DND-41 (cell line): ENCODE measurements at regions not wholly inside any gene's neighbourhood (a gene's known extent, or its start where the extent isn't known, plus 50 kb on each side); places are given as distances from the start of the nearest gene placed in this dataset.

Experiments used
- ATAC-seq: fragments of 200-7000 bp; cut with Tn5 transposase; 3 replicates; pipeline ENCODE4 v1.9.1; 2021; ENCODE audit warnings: low read depth; ENCODE audit not compliant: insufficient read depth
- DNase-seq: peaks from one replicate; pipeline ENCODE4 v3.0.0-alpha.2; 2020
- H2AFZ ChIP-seq: 2 replicates; pipeline ENCODE4 v1.6.0; 2012; ENCODE audit warnings: low read depth, low read length
- H3K27ac ChIP-seq: 2 replicates; pipeline ENCODE4 v1.5.1; 2012; ENCODE audit warnings: low read length, inconsistent platforms
- H3K27me3 ChIP-seq: fragments of 200-600 bp; sonication (generic); 2 replicates; pipeline ENCODE4 v1.6.0; 2012; ENCODE audit warnings: low read length, mild to moderate bottlenecking, inconsistent platforms; ENCODE audit not compliant: insufficient read depth, poor library complexity
- H3K36me3 ChIP-seq: 2 replicates; pipeline ENCODE4 v1.5.1; 2012; ENCODE audit warnings: low read length, inconsistent platforms; ENCODE audit not compliant: insufficient read depth
- H3K4me1 ChIP-seq: 2 replicates; pipeline ENCODE4 v1.5.1; 2012; ENCODE audit warnings: mild to moderate bottlenecking, low read length; ENCODE audit not compliant: insufficient read depth
- H3K4me2 ChIP-seq: 2 replicates; pipeline ENCODE4 v1.6.0; 2012; ENCODE audit warnings: mild to moderate bottlenecking, moderate library complexity, low read length, inconsistent platforms; ENCODE audit not compliant: insufficient read depth
- H3K4me3 ChIP-seq, 2 experiments: fragments of 200-600 bp in 1 of 2; shearing (Covaris generic) in 1 of 2; 2 replicates each; pipeline ENCODE4 v1.5.1; 2012 to 2016; ENCODE audit warnings: inconsistent platforms in 2 of 2, low read length in 2 of 2, mild to moderate bottlenecking in 2 of 2, low read depth in 1 of 2, moderate library complexity in 1 of 2
- H3K79me2 ChIP-seq: 2 replicates; pipeline ENCODE4 v1.6.0; 2012; ENCODE audit warnings: low read length, inconsistent platforms; ENCODE audit not compliant: insufficient read depth
- H3K9ac ChIP-seq: 2 replicates; pipeline ENCODE4 v1.6.0; 2012; ENCODE audit warnings: low read depth, mild to moderate bottlenecking, inconsistent platforms, low read length, moderate library complexity
- H3K9me3 ChIP-seq: 2 replicates; pipeline ENCODE4 v1.5.1; 2012; ENCODE audit warnings: low read length, moderate library complexity, mild to moderate bottlenecking, inconsistent platforms; ENCODE audit not compliant: insufficient read depth, severe bottlenecking
- H4K20me1 ChIP-seq: 2 replicates; pipeline ENCODE4 v1.6.0; 2012; ENCODE audit warnings: low read length; ENCODE audit not compliant: insufficient read depth
- EZH2 ChIP-seq: IDR thresholded peaks from 3 replicates; pipeline ENCODE4 v1.6.1; 2012; ENCODE audit warnings: borderline replicate concordance, low read depth, mild to moderate bottlenecking, moderate library complexity, low read length, inconsistent platforms; ENCODE audit not compliant: severe bottlenecking
- TF ChIP-seq, protein P1 (sequence below): IDR thresholded peaks from 2 replicates; pipeline ENCODE4 v1.5.1; 2012; ENCODE audit warnings: borderline replicate concordance, low read length, moderate library complexity, mild to moderate bottlenecking; ENCODE audit not compliant: poor library complexity, severe bottlenecking; ENCODE audit errors: extremely low read depth

GRCh38 chr5:63697811-63698210 lies 264.4 kb downstream of the HTR1A start:
- Histone ChIP-seq H3K9me3 (no peaks in the 10 kb centered on the region), H3K27ac (no peak overlapping the region)

DNA sequence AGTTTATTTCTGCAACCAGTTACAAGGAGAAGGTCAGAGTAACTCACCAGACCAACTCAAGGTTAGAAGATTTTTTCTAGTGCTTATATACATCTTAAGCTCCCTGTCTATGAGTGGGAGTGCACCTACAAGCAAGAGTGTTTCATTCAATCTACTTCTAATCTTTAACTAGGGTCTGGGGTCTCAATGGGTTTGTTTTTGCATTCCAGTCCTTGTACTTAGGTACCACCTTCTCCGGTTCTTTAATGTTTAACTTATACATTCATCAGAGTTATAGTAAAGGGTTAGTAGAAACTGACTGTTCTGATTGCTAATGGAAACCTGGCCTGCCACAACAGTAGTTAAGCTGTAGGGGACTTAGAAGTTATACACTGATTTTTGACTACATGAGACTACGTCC lies 271.7 kb downstream of the HTR1A start:
- Histone ChIP-seq H3K4me3 (no peak overlapping the region), H4K20me1 (no peaks in the 10 kb centered on the region), H3K9ac (no peak overlapping the region), H3K27ac (no peak overlapping the region), H3K9me3 (no peaks in the 10 kb centered on the region), H3K79me2 (no peaks in the 10 kb centered on the region), H3K4me2 (no peak overlapping the region), H2AFZ (no peak overlapping the region), H3K4me1 (no peaks in the 10 kb centered on the region), H3K36me3 (no peaks in the 10 kb centered on the region), H3K27me3 (no peaks in the 10 kb centered on the region)
- no peak for TF ChIP-seq EZH2
- TF ChIP-seq, protein P1, sequence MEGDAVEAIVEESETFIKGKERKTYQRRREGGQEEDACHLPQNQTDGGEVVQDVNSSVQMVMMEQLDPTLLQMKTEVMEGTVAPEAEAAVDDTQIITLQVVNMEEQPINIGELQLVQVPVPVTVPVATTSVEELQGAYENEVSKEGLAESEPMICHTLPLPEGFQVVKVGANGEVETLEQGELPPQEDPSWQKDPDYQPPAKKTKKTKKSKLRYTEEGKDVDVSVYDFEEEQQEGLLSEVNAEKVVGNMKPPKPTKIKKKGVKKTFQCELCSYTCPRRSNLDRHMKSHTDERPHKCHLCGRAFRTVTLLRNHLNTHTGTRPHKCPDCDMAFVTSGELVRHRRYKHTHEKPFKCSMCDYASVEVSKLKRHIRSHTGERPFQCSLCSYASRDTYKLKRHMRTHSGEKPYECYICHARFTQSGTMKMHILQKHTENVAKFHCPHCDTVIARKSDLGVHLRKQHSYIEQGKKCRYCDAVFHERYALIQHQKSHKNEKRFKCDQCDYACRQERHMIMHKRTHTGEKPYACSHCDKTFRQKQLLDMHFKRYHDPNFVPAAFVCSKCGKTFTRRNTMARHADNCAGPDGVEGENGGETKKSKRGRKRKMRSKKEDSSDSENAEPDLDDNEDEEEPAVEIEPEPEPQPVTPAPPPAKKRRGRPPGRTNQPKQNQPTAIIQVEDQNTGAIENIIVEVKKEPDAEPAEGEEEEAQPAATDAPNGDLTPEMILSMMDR = no peak
- no peak for ATAC-seq
- DNase-seq = no peak

More at GRCh38 chr5:63697811-63698210, 264.4 kb downstream of the HTR1A start:
- no peaks in the 10 kb centered on the region for H3K79me2 ChIP-seq
- H4K20me1 ChIP-seq = no peaks in the 10 kb centered on the region
- no peak overlapping the region for H2AFZ ChIP-seq
- no peaks in the 10 kb centered on the region for H3K4me1 ChIP-seq
- no peaks in the 10 kb centered on the region for H3K27me3 ChIP-seq
- DNase-seq (no peak), ATAC-seq (no peak)
- no peak overlapping the region for H3K4me2 ChIP-seq
- H3K4me3 ChIP-seq = no peak overlapping the region
- TF ChIP-seq, protein P1 = no peak
- TF ChIP-seq EZH2 = no peak
- no peaks in the 10 kb centered on the region for H3K36me3 ChIP-seq
- no peak overlapping the region for H3K9ac ChIP-seq

DNA sequence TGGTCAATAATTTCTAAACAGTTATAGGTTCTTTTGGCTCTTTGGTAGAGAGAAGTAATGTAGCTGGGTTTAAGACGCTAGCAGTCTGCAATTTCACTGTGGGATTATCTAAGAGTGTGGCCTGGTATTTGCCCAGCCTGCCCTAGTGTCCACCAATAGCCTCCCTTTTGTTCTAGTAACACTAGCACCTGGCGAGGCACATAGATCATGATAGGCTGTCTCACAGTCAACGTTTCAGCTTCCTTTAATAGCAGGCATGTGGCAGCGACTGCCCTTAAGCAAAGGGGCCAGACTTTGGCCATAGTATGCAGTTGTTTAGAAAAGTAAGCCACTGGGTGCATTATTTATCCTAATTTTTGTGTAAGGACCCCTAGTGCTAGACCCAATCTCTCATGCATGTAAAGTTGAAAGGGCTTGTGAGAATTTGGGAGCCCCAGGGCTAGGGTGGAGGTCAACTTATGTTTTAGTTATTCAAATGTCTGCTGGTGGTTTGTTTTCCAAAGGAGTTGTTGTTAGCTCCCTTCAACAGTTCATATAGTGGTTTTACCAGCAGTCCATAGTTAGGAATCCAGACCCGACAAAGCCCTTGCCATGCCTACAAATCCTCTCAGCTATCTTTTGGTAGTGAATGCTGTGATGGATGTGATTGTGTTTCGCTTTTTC lies 274.3 kb downstream of the HTR1A start:
- Histone ChIP-seq H3K4me2 (no peak overlapping the region), H3K4me3 (no peak overlapping the region), H3K9me3 (no peaks in the 10 kb centered on the region), H2AFZ (no peak overlapping the region), H4K20me1 (no peaks in the 10 kb centered on the region), H3K36me3 (no peaks in the 10 kb centered on the region), H3K79me2 (no peaks in the 10 kb centered on the region), H3K4me1 (no peaks in the 10 kb centered on the region), H3K27ac (no peak overlapping the region), H3K27me3 (no peaks in the 10 kb centered on the region), H3K9ac (no peak overlapping the region)
- TF ChIP-seq, protein P1 = no peak
- no peak for TF ChIP-seq EZH2
- DNase-seq = no peak
- ATAC-seq = no peak
